GM12873 (cell line): ENCODE measurements at regions not wholly inside any gene's neighbourhood (a gene's known extent, or its start where the extent isn't known, plus 50 kb on each side); places are given as distances from the start of the nearest gene placed in this dataset.

Experiments used
- CTCF ChIP-seq: IDR thresholded peaks from 2 replicates; pipeline ENCODE4 v1.5.1; 2012; ENCODE audit warnings: low read depth, mild to moderate bottlenecking, moderate library complexity, low read length, control low read depth; ENCODE audit not compliant: insufficient read depth; ENCODE audit errors: missing control alignments

GRCh38 chr9:109602987-109603386 lies 104.9 kb upstream of the PTPN3 start:
- no peak for TF ChIP-seq CTCF

GRCh38 chr9:109604131-109604530 lies 106.0 kb upstream of the PTPN3 start:
- TF ChIP-seq CTCF: no peak

- TF ChIP-seq CTCF: no peak
Measured at GRCh38 chr9:109604781-109605180, 106.7 kb upstream of the PTPN3 start.

GRCh38 chr9:109609060-109609459 lies 111.0 kb upstream of the PTPN3 start:
- TF ChIP-seq CTCF: no peak

GRCh38 chr9:109616571-109617120 lies 118.5 kb upstream of the PTPN3 start:
- no peak for TF ChIP-seq CTCF

GRCh38 chr9:109619310-109619709 lies 121.2 kb upstream of the PTPN3 start:
- no peak for TF ChIP-seq CTCF

- no peak for TF ChIP-seq CTCF
Measured at GRCh38 chr9:109624143-109624542, 126.0 kb upstream of the PTPN3 start.
